Activated T-helper 2 cell treated with anti-CD3 and anti-CD28 coated beads, Interferon-gamma antibody, Interleukin-2, Interleukin-4, amounts not matched to agents 10 μg/mL and 5 μg/mL and 100 μg/mL, durations not matched to agents 14 hours and 24 hours and 36 hours (primary cell): ENCODE measurements at regions not wholly inside any gene's neighbourhood (a gene's known extent, or its start where the extent isn't known, plus 50 kb on each side); places are given as distances from the start of the nearest gene placed in this dataset.
"Not testable (repeated sequence)": the region's sequence is repeated elsewhere in the genome, so short reads cannot be mapped to it uniquely, and the experiment has no call there.

Experiments used
- DNase-seq: peaks from one replicate; pipeline ENCODE4 v3.0.0; 2021; ENCODE audit warnings: low spot score
- H3K27ac Mint-ChIP-seq: one replicate; pipeline ENCODE4 v1.8.0; 2021; ENCODE audit warnings: mixed read lengths
- H3K27me3 Mint-ChIP-seq: one replicate; pipeline ENCODE4 v1.8.0; 2021; ENCODE audit warnings: low read depth, mixed read lengths
- H3K36me3 Mint-ChIP-seq: one replicate; pipeline ENCODE4 v1.8.0; 2021; ENCODE audit warnings: low read depth, mixed read lengths
- H3K4me1 Mint-ChIP-seq: one replicate; pipeline ENCODE4 v1.8.0; 2021; ENCODE audit warnings: low read depth, mixed read lengths
- H3K4me3 Mint-ChIP-seq: one replicate; pipeline ENCODE4 v1.8.0; 2021; ENCODE audit warnings: low read depth, mild to moderate bottlenecking, moderate library complexity, mixed read lengths
- H3K9me3 Mint-ChIP-seq: one replicate; pipeline ENCODE4 v1.8.0; 2021; ENCODE audit warnings: mixed read lengths
- intact Hi-C: fragments of 100-400 bp; cut with micrococcal nuclease; formaldehyde crosslinking; loops from one replicate; pipeline ENCODE4 v1.15.1; 2023

GRCh38 chr12:34097213-34097612 is 74.9 kb downstream of the ALG10 start:
- intact Hi-C loops = no loop called here
- Mint-ChIP-seq H3K27me3 (no peaks in the 10 kb centered on the region), H3K4me1 (no peaks in the 10 kb centered on the region), H3K36me3 (no peaks in the 10 kb centered on the region), H3K9me3 (no peaks in the 10 kb centered on the region), H3K4me3 (no peak overlapping the region), H3K27ac (no peak overlapping the region)
- no peak for DNase-seq

GRCh38 chr12:34105392-34105933 is 83.2 kb downstream of the ALG10 start:
- peaks cover 7% of the 10 kb centered on the region for H3K27me3 Mint-ChIP-seq

GRCh38 chr12:34106172-34106571 is 83.9 kb downstream of the ALG10 start:
- DNase-seq = no peak
- Mint-ChIP-seq H3K4me1 (no peaks in the 10 kb centered on the region), H3K9me3 (no peaks in the 10 kb centered on the region), H3K4me3 (no peak overlapping the region), H3K27me3 (peaks cover 7% of the 10 kb centered on the region), H3K36me3 (no peaks in the 10 kb centered on the region), H3K27ac (no peak overlapping the region)
- intact Hi-C loops = no loop called here

More at GRCh38 chr12:34105392-34105933, 83.2 kb downstream of the ALG10 start:
- Mint-ChIP-seq H3K27ac (no peak overlapping the region), H3K4me1 (no peaks in the 10 kb centered on the region), H3K36me3 (no peaks in the 10 kb centered on the region), H3K4me3 (no peak overlapping the region), H3K9me3 (no peaks in the 10 kb centered on the region)
- DNase-seq = no peak
- intact Hi-C loops = no loop called here

GRCh38 chr12:34107016-34107415 is 84.7 kb downstream of the ALG10 start:
- Mint-ChIP-seq H3K36me3 (no peaks in the 10 kb centered on the region), H3K4me3 (no peak overlapping the region), H3K27ac (no peak overlapping the region), H3K4me1 (no peaks in the 10 kb centered on the region), H3K9me3 (no peaks in the 10 kb centered on the region), H3K27me3 (peaks cover 7% of the 10 kb centered on the region)
- DNase-seq = no peak
- intact Hi-C loops = no loop called here

- H3K4me1 Mint-ChIP-seq = no peaks in the 10 kb centered on the region
- H3K9me3 Mint-ChIP-seq = no peaks in the 10 kb centered on the region
- intact Hi-C loops = no loop called here
- H3K36me3 Mint-ChIP-seq = no peaks in the 10 kb centered on the region
- peaks cover 7% of the 10 kb centered on the region for H3K27me3 Mint-ChIP-seq
- no peak for DNase-seq
- no peak overlapping the region for H3K27ac Mint-ChIP-seq
- no peak overlapping the region for H3K4me3 Mint-ChIP-seq
Observed at GRCh38 chr12:34107781-34108404, 85.6 kb downstream of the ALG10 start.

GRCh38 chr12:34108405-34108803 is 86.1 kb downstream of the ALG10 start:
- H3K27ac Mint-ChIP-seq = no peak overlapping the region
- H3K27me3 Mint-ChIP-seq = peaks cover 7% of the 10 kb centered on the region
- H3K36me3 Mint-ChIP-seq = no peaks in the 10 kb centered on the region
- H3K9me3 Mint-ChIP-seq = no peaks in the 10 kb centered on the region
- DNase-seq = no peak
- no peak overlapping the region for H3K4me3 Mint-ChIP-seq
- intact Hi-C loops = no loop called here
- H3K4me1 Mint-ChIP-seq = no peaks in the 10 kb centered on the region

- no peak overlapping the region for H3K27ac Mint-ChIP-seq
- H3K4me3 Mint-ChIP-seq = no peak overlapping the region
- intact Hi-C loops = no loop called here
- H3K4me1 Mint-ChIP-seq = no peaks in the 10 kb centered on the region
- no peaks in the 10 kb centered on the region for H3K9me3 Mint-ChIP-seq
- peaks cover 7% of the 10 kb centered on the region for H3K27me3 Mint-ChIP-seq
- no peaks in the 10 kb centered on the region for H3K36me3 Mint-ChIP-seq
- DNase-seq = no peak
Observed at GRCh38 chr12:34108967-34109366, 86.7 kb downstream of the ALG10 start.

GRCh38 chr12:34109390-34109789 is 87.1 kb downstream of the ALG10 start:
- H3K4me1 Mint-ChIP-seq = no peaks in the 10 kb centered on the region

GRCh38 chr12:34109909-34110531 is 87.7 kb downstream of the ALG10 start:
- intact Hi-C loops = not testable (repeated sequence)

More at GRCh38 chr12:34109390-34109789, 87.1 kb downstream of the ALG10 start:
- H3K9me3 Mint-ChIP-seq = no peaks in the 10 kb centered on the region
- no peaks in the 10 kb centered on the region for H3K36me3 Mint-ChIP-seq
- DNase-seq = no peak
- H3K27ac Mint-ChIP-seq = no peak overlapping the region
- intact Hi-C loops = no loop called here
- no peak overlapping the region for H3K4me3 Mint-ChIP-seq
- peaks cover 7% of the 10 kb centered on the region for H3K27me3 Mint-ChIP-seq

GRCh38 chr12:34119366-34119765 is 97.1 kb downstream of the ALG10 start:
- H3K9me3 Mint-ChIP-seq = no peaks in the 10 kb centered on the region
- DNase-seq = no peak
- H3K27ac Mint-ChIP-seq = no peak overlapping the region
- no peaks in the 10 kb centered on the region for H3K36me3 Mint-ChIP-seq
- no peaks in the 10 kb centered on the region for H3K4me1 Mint-ChIP-seq
- no peak overlapping the region for H3K4me3 Mint-ChIP-seq
- H3K27me3 Mint-ChIP-seq = no peaks in the 10 kb centered on the region
- intact Hi-C loops = no loop called here

More at GRCh38 chr12:34109909-34110531, 87.7 kb downstream of the ALG10 start:
- H3K4me1 Mint-ChIP-seq, H3K4me3 Mint-ChIP-seq, H3K27me3 Mint-ChIP-seq, DNase-seq, H3K36me3 Mint-ChIP-seq, H3K27ac Mint-ChIP-seq, H3K9me3 Mint-ChIP-seq: not testable (repeated sequence)

GRCh38 chr12:34121360-34121759 is 99.1 kb downstream of the ALG10 start:
- intact Hi-C loops = loop anchor here (10.0 kb wide), 1 partner anchor 87 kb away; no protein-coding TSS in a partner anchor
- Mint-ChIP-seq H3K27me3 (no peaks in the 10 kb centered on the region), H3K4me3 (no peak overlapping the region), H3K4me1 (no peaks in the 10 kb centered on the region), H3K27ac (no peak overlapping the region), H3K36me3 (no peaks in the 10 kb centered on the region), H3K9me3 (no peaks in the 10 kb centered on the region)
- DNase-seq = no peak

GRCh38 chr12:34123092-34123491 is 100.8 kb downstream of the ALG10 start:
- not testable (repeated sequence) for H3K4me3 Mint-ChIP-seq, H3K27ac Mint-ChIP-seq, H3K27me3 Mint-ChIP-seq, H3K9me3 Mint-ChIP-seq, H3K36me3 Mint-ChIP-seq, H3K4me1 Mint-ChIP-seq
- intact Hi-C loops = loop anchor here (1.0 to 10.0 kb wide), 2 partner anchors 88 to 95 kb away; no protein-coding TSS in a partner anchor
- peak; percentile 23 for DNase-seq

GRCh38 chr12:34124608-34125007 is 102.3 kb downstream of the ALG10 start:
- Mint-ChIP-seq H3K4me1 (peaks cover 6% of the 10 kb centered on the region), H3K27me3 (peaks cover 2% of the 10 kb centered on the region), H3K27ac (no peak overlapping the region), H3K36me3 (no peaks in the 10 kb centered on the region), H3K4me3 (no peak overlapping the region), H3K9me3 (no peaks in the 10 kb centered on the region)
- no peak for DNase-seq
- intact Hi-C loops = loop anchor here (10.0 kb wide), 1 partner anchor 90 kb away; no protein-coding TSS in a partner anchor
